ENCODE measurements at regions not wholly inside any gene's neighbourhood (a gene's known extent, or its start where the extent isn't known, plus 50 kb on each side); places are given as distances from the start of the nearest gene placed in this dataset.

GRCh38 chr14:73788701-73789551 lies 62.7 kb upstream of the PTGR2 start:
- TF ChIP-seq POLR2A (IDR thresholded peaks at IDR 0.05), result no peak
- TF ChIP-seq CTCF (IDR thresholded peaks at IDR 0.05), result no peak

Data from heart left ventricle (tissue), 13 donors.